Activated CD4-positive, alpha-beta memory T cell treated with anti-CD3 and anti-CD28 coated beads, Interleukin-2, amount 10 ng/mL, durations not matched to agents 7 days and 5 days (primary cell): ENCODE measurements at regions not wholly inside any gene's neighbourhood (a gene's known extent, or its start where the extent isn't known, plus 50 kb on each side); places are given as distances from the start of the nearest gene placed in this dataset.

Experiments used
- CTCF ChIA-PET: fragments of 350-600 bp; sonication (Branson Sonifier 250); formaldehyde crosslinking; loops from one replicate; lab custom pipeline; 2021; ENCODE audit warnings: antibody characterized with exemption, inconsistent platforms; lab: Charles Lee
- POLR2A ChIA-PET: fragments of 350-600 bp; sonication (Branson Sonifier 250); formaldehyde crosslinking; loops from one replicate; lab custom pipeline; 2021; ENCODE audit warnings: antibody characterized with exemption; lab: Charles Lee
- DNase-seq: peaks from one replicate; pipeline ENCODE4 v3.0.0-alpha.2; 2020
- H3K27ac Mint-ChIP-seq: one replicate; pipeline ENCODE4 v1.8.0; 2021; ENCODE audit warnings: mild to moderate bottlenecking, mixed read lengths
- H3K27me3 Mint-ChIP-seq: one replicate; pipeline ENCODE4 v1.8.0; 2021; ENCODE audit warnings: mixed read lengths
- H3K36me3 Mint-ChIP-seq: one replicate; pipeline ENCODE4 v1.8.0; 2021; ENCODE audit warnings: low read depth, mixed read lengths
- H3K4me1 Mint-ChIP-seq: one replicate; pipeline ENCODE4 v1.8.0; 2021; ENCODE audit warnings: mixed read lengths
- H3K4me3 Mint-ChIP-seq: one replicate; pipeline ENCODE4 v1.8.0; 2021; ENCODE audit warnings: mild to moderate bottlenecking, mixed read lengths
- H3K9me3 Mint-ChIP-seq: one replicate; pipeline ENCODE4 v1.8.0; 2021; ENCODE audit warnings: mixed read lengths

- no peak overlapping the region for H3K27ac Mint-ChIP-seq
- no peak overlapping the region for H3K4me3 Mint-ChIP-seq
- no peaks in the 10 kb centered on the region for H3K27me3 Mint-ChIP-seq
- POLR2A ChIA-PET = no interaction called here
- peaks cover 4% of the 10 kb centered on the region for H3K9me3 Mint-ChIP-seq
- H3K4me1 Mint-ChIP-seq = no peaks in the 10 kb centered on the region
- H3K36me3 Mint-ChIP-seq = no peaks in the 10 kb centered on the region
- CTCF ChIA-PET = no interaction called here
- DNase-seq = no peak
Observed at GRCh38 chr3:182035324-182035723, 323.6 kb downstream of the SOX2 start.

GRCh38 chr3:182036382-182036781 lies 324.7 kb downstream of the SOX2 start:
- Mint-ChIP-seq H3K9me3 (peaks cover 4% of the 10 kb centered on the region), H3K36me3 (no peaks in the 10 kb centered on the region), H3K4me1 (no peaks in the 10 kb centered on the region), H3K4me3 (no peak overlapping the region), H3K27me3 (no peaks in the 10 kb centered on the region), H3K27ac (no peak overlapping the region)
- no peak for DNase-seq
- ChIA-PET CTCF (no interaction called here), POLR2A (no interaction called here)

GRCh38 chr3:182041668-182042291 lies 330.1 kb downstream of the SOX2 start:
- H3K36me3 Mint-ChIP-seq = no peaks in the 10 kb centered on the region
- H3K4me1 Mint-ChIP-seq = no peaks in the 10 kb centered on the region
- H3K27me3 Mint-ChIP-seq = no peaks in the 10 kb centered on the region
- no peaks in the 10 kb centered on the region for H3K9me3 Mint-ChIP-seq
- no peak for DNase-seq
- ChIA-PET CTCF (no interaction called here), POLR2A (no interaction called here)
- no peak overlapping the region for H3K4me3 Mint-ChIP-seq
- H3K27ac Mint-ChIP-seq = no peak overlapping the region

GRCh38 chr3:182045736-182046135 lies 334.0 kb downstream of the SOX2 start:
- POLR2A ChIA-PET = no interaction called here

GRCh38 chr3:182046166-182046764 lies 334.5 kb downstream of the SOX2 start:
- Mint-ChIP-seq H3K27ac (no peak overlapping the region), H3K4me1 (no peaks in the 10 kb centered on the region), H3K4me3 (no peak overlapping the region), H3K27me3 (no peaks in the 10 kb centered on the region), H3K9me3 (no peaks in the 10 kb centered on the region), H3K36me3 (no peaks in the 10 kb centered on the region)
- POLR2A ChIA-PET = no interaction called here
- no peak for DNase-seq
- CTCF ChIA-PET = no interaction called here

More at GRCh38 chr3:182045736-182046135, 334.0 kb downstream of the SOX2 start:
- Mint-ChIP-seq H3K4me1 (no peaks in the 10 kb centered on the region), H3K9me3 (no peaks in the 10 kb centered on the region), H3K36me3 (no peaks in the 10 kb centered on the region), H3K27me3 (no peaks in the 10 kb centered on the region), H3K4me3 (no peak overlapping the region), H3K27ac (no peak overlapping the region)
- CTCF ChIA-PET = no interaction called here
- no peak for DNase-seq

GRCh38 chr3:182050932-182051331 lies 339.2 kb downstream of the SOX2 start:
- CTCF ChIA-PET = no interaction called here
- no peaks in the 10 kb centered on the region for H3K4me1 Mint-ChIP-seq
- H3K4me3 Mint-ChIP-seq = no peak overlapping the region
- no peak for DNase-seq
- no peaks in the 10 kb centered on the region for H3K36me3 Mint-ChIP-seq
- H3K9me3 Mint-ChIP-seq = no peaks in the 10 kb centered on the region
- no peaks in the 10 kb centered on the region for H3K27me3 Mint-ChIP-seq
- no peak overlapping the region for H3K27ac Mint-ChIP-seq
- POLR2A ChIA-PET = no interaction called here

- no peaks in the 10 kb centered on the region for H3K27me3 Mint-ChIP-seq
- no peak overlapping the region for H3K4me3 Mint-ChIP-seq
- ChIA-PET CTCF (no interaction called here), POLR2A (no interaction called here)
- no peak for DNase-seq
- no peaks in the 10 kb centered on the region for H3K4me1 Mint-ChIP-seq
- H3K27ac Mint-ChIP-seq = no peak overlapping the region
- H3K9me3 Mint-ChIP-seq = no peaks in the 10 kb centered on the region
- H3K36me3 Mint-ChIP-seq = no peaks in the 10 kb centered on the region
Observed at GRCh38 chr3:182052332-182052731, 340.6 kb downstream of the SOX2 start.

- no peak overlapping the region for H3K27ac Mint-ChIP-seq
- H3K4me3 Mint-ChIP-seq = no peak overlapping the region
- ChIA-PET CTCF (no interaction called here), POLR2A (no interaction called here)
- H3K27me3 Mint-ChIP-seq = no peaks in the 10 kb centered on the region
- H3K4me1 Mint-ChIP-seq = no peaks in the 10 kb centered on the region
- no peaks in the 10 kb centered on the region for H3K36me3 Mint-ChIP-seq
- H3K9me3 Mint-ChIP-seq = no peaks in the 10 kb centered on the region
- no peak for DNase-seq
Observed at GRCh38 chr3:182052757-182053156, 341.0 kb downstream of the SOX2 start.

- Mint-ChIP-seq H3K4me3 (no peak overlapping the region), H3K9me3 (no peaks in the 10 kb centered on the region), H3K27me3 (no peaks in the 10 kb centered on the region), H3K27ac (no peak overlapping the region), H3K4me1 (no peaks in the 10 kb centered on the region), H3K36me3 (no peaks in the 10 kb centered on the region)
- DNase-seq = no peak
- POLR2A ChIA-PET = no interaction called here
- CTCF ChIA-PET = no interaction called here
Observed at GRCh38 chr3:182058488-182058887, 346.8 kb downstream of the SOX2 start.

GRCh38 chr3:182063742-182064141 lies 352.0 kb downstream of the SOX2 start:
- Mint-ChIP-seq H3K4me1 (no peaks in the 10 kb centered on the region), H3K27me3 (no peaks in the 10 kb centered on the region), H3K9me3 (no peaks in the 10 kb centered on the region), H3K4me3 (no peak overlapping the region), H3K36me3 (no peaks in the 10 kb centered on the region), H3K27ac (no peak overlapping the region)
- DNase-seq = no peak
- POLR2A ChIA-PET = no interaction called here
- CTCF ChIA-PET = no interaction called here

- DNase-seq = no peak
- H3K27me3 Mint-ChIP-seq = no peaks in the 10 kb centered on the region
- POLR2A ChIA-PET = no interaction called here
- no peaks in the 10 kb centered on the region for H3K4me1 Mint-ChIP-seq
- H3K9me3 Mint-ChIP-seq = no peaks in the 10 kb centered on the region
- no peak overlapping the region for H3K4me3 Mint-ChIP-seq
- CTCF ChIA-PET = no interaction called here
- H3K27ac Mint-ChIP-seq = no peak overlapping the region
- H3K36me3 Mint-ChIP-seq = no peaks in the 10 kb centered on the region
Observed at GRCh38 chr3:182067423-182067822, 355.7 kb downstream of the SOX2 start.

GRCh38 chr3:182078316-182078715 lies 366.6 kb downstream of the SOX2 start:
- Mint-ChIP-seq H3K27me3 (no peaks in the 10 kb centered on the region), H3K36me3 (no peaks in the 10 kb centered on the region), H3K27ac (no peak overlapping the region), H3K4me3 (no peak overlapping the region), H3K4me1 (no peaks in the 10 kb centered on the region), H3K9me3 (no peaks in the 10 kb centered on the region)
- ChIA-PET POLR2A (no interaction called here), CTCF (no interaction called here)
- no peak for DNase-seq

- Mint-ChIP-seq H3K4me1 (no peaks in the 10 kb centered on the region), H3K9me3 (no peaks in the 10 kb centered on the region), H3K4me3 (no peak overlapping the region), H3K27me3 (no peaks in the 10 kb centered on the region), H3K27ac (no peak overlapping the region), H3K36me3 (no peaks in the 10 kb centered on the region)
- POLR2A ChIA-PET = no interaction called here
- CTCF ChIA-PET = no interaction called here
- no peak for DNase-seq
Observed at GRCh38 chr3:182078929-182079328, 367.2 kb downstream of the SOX2 start.

- Mint-ChIP-seq H3K4me3 (no peak overlapping the region), H3K4me1 (no peaks in the 10 kb centered on the region), H3K9me3 (no peaks in the 10 kb centered on the region), H3K36me3 (no peaks in the 10 kb centered on the region), H3K27me3 (no peaks in the 10 kb centered on the region), H3K27ac (no peak overlapping the region)
- no peak for DNase-seq
- ChIA-PET CTCF (interaction anchor here (0.6 kb wide), 1 partner anchor 291 kb away, joined by 3 read pairs; no protein-coding TSS in a partner anchor), POLR2A (no interaction called here)
Observed at GRCh38 chr3:182081096-182081495, 369.4 kb downstream of the SOX2 start.
